Fibroblast of skin of left quadriceps (primary cell): ENCODE measurements at regions not wholly inside any gene's neighbourhood (a gene's known extent, or its start where the extent isn't known, plus 50 kb on each side); places are given as distances from the start of the nearest gene placed in this dataset.
"Not testable (repeated sequence)": the region's sequence is repeated elsewhere in the genome, so short reads cannot be mapped to it uniquely, and the experiment has no call there.

Source experiments
- DNase-seq, 2 experiments: peaks; one replicate each; pipeline ENCODE4 v3.0.0-alpha.2; 2013; ENCODE audit warnings: low read depth in 2 of 2

GRCh38 chr22:27057717-27058116 lies 400.3 kb downstream of the MIAT start:
- DNase-seq: no peak

GRCh38 chr22:27060190-27060589 lies 402.8 kb downstream of the MIAT start:
- no peak for DNase-seq

GRCh38 chr22:27062910-27063309 lies 405.5 kb downstream of the MIAT start:
- no peak for DNase-seq

- no peak for DNase-seq
Measured at GRCh38 chr22:27063406-27063805, 406.0 kb downstream of the MIAT start.

GRCh38 chr22:27063841-27064240 lies 406.5 kb downstream of the MIAT start:
- no peak for DNase-seq

GRCh38 chr22:27064386-27064785 lies 407.0 kb downstream of the MIAT start:
- no peak for DNase-seq

GRCh38 chr22:27065279-27065678 lies 407.9 kb downstream of the MIAT start:
- DNase-seq: no peak

GRCh38 chr22:27066856-27067255 lies 409.5 kb downstream of the MIAT start:
- no peak for DNase-seq

GRCh38 chr22:27068121-27068520 lies 410.7 kb downstream of the MIAT start:
- DNase-seq: no peak

GRCh38 chr22:27070594-27070993 lies 413.2 kb downstream of the MIAT start:
- no peak for DNase-seq

- no peak for DNase-seq
Measured at GRCh38 chr22:27073601-27074425, 416.4 kb downstream of the MIAT start.

- DNase-seq: no peak
Measured at GRCh38 chr22:27075028-27075678, 417.8 kb downstream of the MIAT start.

GRCh38 chr22:27075891-27076290 lies 418.5 kb downstream of the MIAT start:
- no peak for DNase-seq

- DNase-seq: not testable (repeated sequence)
Measured at GRCh38 chr22:27078064-27078463, 420.7 kb downstream of the MIAT start.

GRCh38 chr22:27080036-27080578 lies 422.7 kb downstream of the MIAT start:
- no peak for DNase-seq

GRCh38 chr22:27080863-27081262 lies 423.5 kb downstream of the MIAT start:
- no peak for DNase-seq

- DNase-seq: no peak
Measured at GRCh38 chr22:27083610-27084009, 426.2 kb downstream of the MIAT start.

GRCh38 chr22:27084130-27084529 lies 426.7 kb downstream of the MIAT start:
- no peak for DNase-seq

- DNase-seq: no peak
Measured at GRCh38 chr22:27086080-27087044, 429.0 kb downstream of the MIAT start.

- DNase-seq: no peak
Measured at GRCh38 chr22:27087051-27087450, 429.7 kb downstream of the MIAT start.

GRCh38 chr22:27088026-27088425 lies 430.6 kb downstream of the MIAT start:
- peak; percentile 78 to 80 for DNase-seq

GRCh38 chr22:27089264-27089663 lies 431.9 kb downstream of the MIAT start:
- no peak for DNase-seq
